ENCODE measurements at regions not wholly inside any gene's neighbourhood (a gene's known extent, or its start where the extent isn't known, plus 50 kb on each side); places are given as distances from the start of the nearest gene placed in this dataset.
A peak's percentile ranks its signal among the peaks of the same experiment; 100 is the strongest.

DNA sequence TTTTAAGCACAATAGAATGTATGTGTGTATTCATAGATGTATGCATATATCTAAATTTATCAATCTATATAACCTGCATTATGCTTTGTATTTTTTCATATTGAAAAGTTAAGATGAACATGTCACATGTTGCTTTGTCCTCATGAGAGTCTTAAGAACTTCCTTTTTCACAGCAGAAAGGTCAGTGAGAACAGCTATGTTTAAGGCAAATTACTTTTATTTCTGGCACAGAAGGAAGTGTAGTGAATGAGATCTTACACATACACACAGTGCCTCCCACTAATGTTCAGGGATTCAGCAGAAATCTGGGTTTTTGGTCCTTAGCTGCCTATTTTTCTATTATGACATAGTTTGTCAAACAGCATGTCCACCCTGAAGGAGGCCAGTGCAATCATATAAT, 134.8 kb downstream of the TMEM26 start:
- no peak for DNase-seq

DNA sequence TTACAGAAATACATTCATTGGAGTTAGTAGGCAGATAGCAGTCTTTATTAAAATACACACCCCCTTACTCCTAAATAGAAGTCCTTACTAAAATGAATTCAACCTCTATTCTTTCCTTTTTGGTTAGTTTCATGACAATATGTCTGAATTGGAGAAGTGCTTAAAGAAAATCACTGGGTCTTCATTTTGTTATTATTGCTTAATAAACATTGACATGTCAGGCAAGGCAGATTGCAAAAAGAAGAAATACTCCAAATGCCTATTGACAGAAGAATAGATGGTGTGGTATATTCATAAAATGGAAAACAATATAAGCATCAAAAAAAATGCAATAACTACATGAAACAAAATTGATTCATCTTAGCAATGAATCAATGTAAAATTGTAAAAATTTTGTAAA, 135.5 kb downstream of the TMEM26 start:
- DNase-seq, result no peak

DNA sequence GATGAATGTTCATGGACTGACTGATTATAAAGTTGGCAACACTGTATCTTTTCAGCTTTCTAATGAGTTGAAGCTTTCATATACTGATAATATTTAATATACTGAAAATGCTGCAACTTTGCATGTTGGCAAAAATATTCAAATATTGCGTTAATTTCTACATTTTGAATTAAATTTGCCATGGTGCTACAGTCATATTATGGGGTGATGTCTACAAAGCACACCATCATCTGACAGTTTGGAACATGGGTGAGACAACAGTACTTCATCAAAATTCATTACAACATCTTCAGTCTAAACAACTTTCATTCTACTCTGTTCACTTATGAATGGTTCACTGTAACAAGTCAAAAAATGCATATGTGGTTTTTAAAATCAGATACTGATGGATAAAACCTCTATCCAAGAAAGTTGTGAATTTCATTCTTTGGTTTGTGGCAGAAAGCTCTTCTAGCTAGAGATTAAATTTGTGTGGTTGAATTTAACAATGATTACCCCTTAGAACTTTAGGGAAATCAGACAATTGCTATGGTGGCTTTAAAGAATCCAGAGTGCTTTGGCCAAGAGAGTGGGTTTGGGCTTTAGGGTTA, 136.4 kb downstream of the TMEM26 start:
- no peak for DNase-seq

DNA sequence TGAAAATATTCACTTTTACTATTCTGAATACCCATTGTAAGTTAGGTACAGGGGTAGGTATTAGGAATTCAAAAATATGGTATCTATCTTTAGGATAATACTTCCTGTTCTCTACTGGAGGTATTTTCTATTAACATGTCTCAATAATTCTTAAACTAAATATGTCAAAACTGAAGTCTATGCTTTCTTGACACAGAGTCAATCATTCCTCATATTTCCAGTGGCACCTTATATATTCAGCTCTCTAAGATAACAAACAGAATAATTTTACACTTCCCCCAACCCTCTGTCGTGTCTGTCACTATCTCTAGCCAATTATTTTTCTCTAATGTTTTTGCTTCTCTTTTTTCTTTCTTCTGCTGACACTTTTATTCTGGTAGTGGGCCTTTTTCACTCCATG, 138.9 kb downstream of the TMEM26 start:
- no peak for DNase-seq

DNA sequence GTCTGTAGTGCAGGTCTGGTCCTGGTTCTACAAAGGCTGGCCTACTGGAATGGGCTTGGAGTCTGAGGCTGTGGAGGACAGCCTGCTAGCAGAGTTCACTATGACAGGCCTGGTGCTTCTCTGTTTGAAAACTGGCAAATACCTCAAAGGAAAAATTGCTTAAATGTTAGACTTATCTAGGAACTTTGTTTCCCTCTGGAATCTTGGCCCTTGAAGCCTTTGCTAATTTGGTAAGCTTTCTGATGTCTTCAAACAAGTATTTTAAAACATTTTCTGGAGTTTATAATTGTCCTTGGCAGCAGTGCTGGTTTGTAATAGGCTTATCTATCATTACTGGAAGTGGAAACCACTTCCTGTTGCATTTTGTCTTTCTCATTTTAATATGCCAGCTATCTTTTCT, 139.7 kb downstream of the TMEM26 start:
- no peak for DNase-seq

DNA sequence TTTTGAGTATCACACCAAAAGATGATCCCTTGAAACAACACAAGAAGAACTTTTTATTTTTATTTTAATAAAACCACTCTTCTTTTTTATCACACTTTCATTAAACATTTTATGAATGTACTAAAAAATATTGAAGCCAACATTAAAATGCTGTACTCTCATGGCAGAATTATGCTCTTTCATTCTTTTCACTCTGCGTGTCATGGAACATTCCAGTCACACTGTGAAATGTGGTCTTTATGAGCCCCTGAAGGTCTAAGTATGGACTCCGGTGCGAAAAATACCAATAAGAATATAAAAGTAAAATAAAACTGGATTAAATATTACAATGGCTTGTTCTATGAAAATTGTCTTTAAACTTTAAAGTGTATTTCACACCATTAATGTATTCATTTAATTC, 148.4 kb downstream of the TMEM26 start:
- no peak for DNase-seq

DNA sequence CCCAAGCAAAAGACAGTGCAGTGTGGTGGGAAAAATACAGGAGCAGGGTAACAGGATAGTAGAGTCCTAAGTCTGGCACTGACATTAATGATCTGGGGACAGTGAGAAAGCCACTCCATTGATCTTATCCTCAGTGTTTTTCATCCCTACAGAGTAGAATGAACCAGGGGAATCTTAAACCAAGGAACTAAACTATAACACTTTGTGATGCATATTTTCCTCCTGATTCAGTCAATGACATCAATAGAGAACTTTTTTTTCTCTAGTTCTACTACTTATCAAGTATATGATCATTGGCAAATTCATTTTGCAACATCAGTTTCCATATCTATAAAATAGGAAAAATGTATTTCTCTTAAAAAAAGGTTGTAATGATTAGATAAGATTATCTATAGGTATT, 151.1 kb downstream of the TMEM26 start:
- no peak for DNase-seq

DNA sequence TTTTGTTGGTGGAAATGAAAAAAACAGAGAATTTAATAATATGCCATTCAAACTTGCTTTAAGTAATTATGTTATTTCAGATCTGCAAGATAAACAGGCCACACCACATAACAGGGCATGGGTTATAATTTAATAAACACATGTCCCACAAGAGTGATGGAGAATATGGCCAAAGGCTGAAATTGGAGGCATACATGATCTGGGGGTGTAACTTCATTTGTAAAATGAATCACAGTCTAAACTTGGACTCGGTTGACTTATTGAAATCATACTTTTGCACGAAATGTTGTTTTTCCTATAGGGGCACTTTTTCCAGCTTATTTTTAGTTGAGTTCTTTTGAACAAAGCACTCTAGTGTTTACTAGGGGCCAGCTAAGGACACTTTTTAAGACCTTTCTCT, 151.6 kb downstream of the TMEM26 start:
- no peak for DNase-seq

DNA sequence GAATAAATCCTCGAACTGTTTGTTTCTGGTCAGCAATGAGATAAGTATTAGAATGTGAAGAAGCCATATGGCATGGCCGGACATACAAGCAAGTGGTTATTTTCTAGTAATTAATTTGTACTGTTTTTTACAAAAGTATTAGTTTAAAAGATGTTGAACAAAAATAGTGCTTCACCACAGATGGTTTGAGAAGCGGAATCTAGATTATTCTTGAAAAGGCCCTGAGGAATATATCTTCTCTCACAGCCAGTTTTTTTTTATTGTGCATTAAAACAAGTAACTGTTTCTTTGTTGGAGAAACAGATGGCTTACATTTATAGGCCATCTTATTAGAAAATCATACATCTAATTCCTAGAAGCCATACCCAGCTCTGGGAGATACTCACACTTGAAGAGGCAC, 153.3 kb downstream of the TMEM26 start:
- DNase-seq, result no peak

DNA sequence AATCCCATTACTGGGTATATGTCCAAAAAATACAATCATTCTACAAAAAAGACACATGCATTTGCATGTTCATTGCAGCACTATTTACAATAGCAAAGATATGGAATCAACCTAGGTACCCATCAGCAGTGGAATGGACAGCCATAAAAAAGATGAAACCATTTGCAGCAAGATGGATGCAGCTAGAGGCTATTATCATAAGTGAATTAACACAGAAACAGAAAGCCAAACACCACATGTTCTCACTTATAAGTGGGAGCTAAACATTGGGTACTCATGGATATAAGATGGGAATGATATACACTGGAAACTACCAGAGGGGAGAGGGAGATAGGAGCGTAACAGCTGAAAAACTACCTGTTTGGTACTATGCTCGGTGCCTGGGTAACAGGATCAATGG, 154.0 kb downstream of the TMEM26 start:
- no peak for DNase-seq

DNA sequence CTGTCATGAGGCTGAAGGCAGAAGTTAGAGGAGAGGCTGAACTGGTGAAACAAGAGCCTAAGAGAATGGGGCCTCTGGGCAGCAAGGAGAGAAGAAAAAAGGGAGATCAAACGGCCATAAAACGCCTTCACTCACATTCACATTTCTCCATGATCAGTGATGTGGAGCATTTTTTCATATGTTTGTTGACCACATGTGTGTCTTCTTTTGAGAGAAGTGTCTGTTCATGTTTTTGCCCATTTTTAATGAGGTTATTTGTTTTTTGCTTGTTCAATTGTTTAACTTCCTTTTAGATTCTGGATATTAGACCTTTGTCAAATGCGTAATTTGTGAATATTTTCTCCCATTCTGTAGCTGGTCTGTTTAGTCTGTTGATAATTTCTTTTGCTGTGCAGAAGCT, 155.0 kb downstream of the TMEM26 start:
- no peak for DNase-seq

DNA sequence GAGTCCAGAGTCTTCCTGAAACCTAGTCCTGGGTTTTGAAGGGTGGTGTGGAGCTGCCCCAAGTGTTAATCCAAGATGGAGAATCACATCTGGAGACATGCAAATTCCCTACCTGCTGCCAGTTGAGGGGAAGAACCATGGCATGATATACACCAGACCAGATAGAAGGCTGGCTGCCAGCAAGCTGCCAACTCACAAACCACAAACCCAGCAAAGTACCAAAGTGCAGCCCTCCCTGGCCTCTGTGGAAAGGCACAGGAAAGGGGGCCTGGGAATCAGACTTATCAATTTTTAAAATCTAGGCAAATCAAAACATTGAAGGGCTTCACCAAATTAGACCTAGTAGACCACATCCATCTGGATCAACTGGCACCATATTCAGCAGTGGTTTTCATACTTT, 157.0 kb downstream of the TMEM26 start:
- DNase-seq, result no peak

DNA sequence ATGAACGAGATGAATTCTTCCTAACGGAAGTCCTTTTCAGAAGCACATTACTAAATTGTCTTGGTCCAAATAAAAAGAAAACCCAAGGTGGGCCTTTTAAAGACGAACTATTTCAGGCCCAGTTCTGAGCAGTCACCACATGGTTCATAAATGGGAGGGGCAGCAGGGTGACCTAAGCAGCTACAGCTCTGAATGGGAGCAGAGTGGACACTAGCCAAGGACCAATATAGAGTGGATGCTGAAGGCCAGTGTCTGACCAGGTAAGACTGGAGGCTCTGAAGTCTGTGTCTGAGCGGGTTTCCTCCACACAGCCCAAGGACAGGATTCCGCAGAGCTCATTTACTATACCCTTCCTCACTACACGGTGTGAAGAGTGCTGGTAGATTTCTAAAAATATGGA, 159.1 kb downstream of the TMEM26 start:
- DNase-seq, result no peak

DNA sequence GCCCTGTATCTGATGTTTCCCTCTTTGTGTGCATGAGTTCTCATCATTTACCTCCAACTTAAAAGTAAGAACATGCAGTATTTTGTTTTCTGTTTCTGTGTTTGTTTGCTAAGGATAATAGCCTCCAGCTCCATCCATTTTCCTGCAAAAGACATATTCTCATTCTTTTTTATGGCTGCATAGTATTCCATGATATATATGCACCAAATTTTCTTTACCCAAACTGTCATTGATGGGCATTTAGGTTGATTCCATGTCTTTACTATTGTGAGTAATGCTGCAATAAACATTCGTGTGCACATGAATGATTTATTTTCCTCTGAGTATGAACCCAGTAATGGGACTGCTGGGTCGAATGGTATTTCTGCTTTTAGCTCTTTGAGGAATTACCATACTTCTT, 163.4 kb downstream of the TMEM26 start:
- no peak for DNase-seq

DNA sequence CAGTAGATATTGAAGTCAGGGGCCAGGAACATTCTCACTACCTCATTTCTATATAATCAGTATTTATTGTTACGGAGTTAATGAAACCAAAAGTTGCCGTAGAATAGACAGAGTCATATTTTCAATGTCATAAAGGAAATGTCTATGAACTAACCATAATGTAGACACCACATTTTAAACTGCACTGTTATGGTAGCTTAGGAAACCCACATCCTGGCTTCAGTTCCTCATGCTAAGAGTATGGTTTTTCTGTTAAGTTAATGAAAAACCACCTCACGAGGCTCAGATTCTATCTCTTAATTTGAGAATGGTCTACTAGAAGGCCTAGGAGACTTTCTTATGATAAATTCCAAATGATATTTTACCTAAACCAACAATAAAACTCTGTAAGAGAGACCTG, 166.5 kb downstream of the TMEM26 start:
- DNase-seq, result no peak

DNA sequence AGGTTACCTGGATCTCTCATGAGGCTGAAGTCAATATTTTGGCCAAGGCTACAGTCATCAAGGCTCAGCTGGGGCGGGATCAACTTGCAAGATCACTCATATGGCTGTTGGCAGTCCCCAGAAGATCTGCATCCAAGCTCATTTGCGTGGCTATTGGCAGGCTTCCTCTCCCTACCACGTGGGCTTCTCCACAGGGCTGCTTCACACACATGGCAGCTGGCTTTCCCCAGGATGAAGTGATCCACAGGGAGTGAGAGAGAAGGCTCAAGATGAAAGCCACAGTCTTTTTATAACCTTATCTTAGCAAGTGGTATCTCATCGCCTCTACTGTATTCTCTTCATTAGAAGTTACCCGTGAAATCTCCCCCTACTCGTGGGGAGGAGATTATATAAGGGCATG, 167.4 kb downstream of the TMEM26 start:
- DNase-seq, result peak in 3 of 58 donors; percentile 0 to 11 (median 3)

DNA sequence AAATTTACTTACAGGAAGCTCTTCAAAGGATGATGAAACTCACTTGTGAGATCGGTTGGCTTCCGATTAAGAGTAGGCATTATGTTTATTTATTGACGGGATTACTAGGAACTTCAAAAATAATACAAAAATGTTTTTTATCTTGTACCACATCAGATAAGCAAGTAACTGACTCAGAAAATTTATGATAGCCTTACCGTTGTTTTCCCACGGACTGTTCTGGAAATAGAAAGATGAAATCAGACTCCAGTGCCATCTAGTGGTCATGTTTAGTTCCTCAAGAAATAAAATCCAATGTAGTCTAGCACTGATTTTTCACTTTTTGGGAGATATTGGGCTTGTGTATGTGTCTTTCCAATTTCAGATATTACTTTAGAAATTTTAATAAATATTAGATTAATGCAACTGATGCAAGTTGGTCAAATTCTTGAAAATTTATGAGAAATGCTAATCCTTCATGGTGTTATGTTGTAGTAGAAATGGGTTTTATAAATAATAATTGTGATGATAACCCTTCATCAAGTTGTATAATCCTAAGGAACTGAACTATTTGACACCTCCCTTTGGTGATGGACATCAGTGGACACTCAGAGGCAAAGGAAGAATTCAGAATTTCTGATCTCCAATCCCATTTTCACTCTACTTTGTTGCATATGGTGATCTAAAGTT, 168.8 kb downstream of the TMEM26 start:
- peak in 2 of 58 donors; percentile 15 to 34 for DNase-seq

DNA sequence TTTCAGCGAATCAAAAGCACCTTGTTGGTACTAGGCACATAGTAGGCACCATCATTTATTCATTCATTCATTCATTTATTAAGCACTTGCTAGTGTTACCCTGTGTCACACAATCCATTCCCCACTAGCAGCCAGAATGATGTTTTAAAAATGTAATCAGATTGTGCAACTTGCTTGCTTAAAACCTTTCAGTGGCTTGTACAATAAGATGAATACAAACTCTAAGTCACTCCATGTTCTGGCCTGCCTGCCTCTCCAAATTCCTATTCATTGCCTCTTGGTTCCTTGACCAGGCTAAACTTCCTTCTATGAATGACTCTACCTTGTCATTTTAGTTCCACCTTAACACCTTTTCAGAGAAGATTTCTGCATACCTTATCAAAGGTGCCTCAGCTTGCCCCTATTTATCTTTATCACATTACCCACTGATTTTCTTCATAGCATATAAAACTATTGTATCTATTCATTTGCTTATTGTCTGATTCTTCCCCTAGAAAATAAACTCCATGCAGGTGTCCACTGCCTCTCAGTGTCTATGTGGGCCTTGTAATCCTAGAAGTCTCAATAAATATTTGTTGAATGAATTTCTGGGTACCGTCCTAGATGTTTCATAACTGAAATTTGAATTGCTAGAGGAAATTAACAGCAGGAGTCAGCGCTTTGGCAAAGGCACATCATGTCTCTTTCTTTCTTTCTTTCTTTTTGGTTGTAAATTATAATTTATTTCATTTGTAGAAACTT, 169.5 kb downstream of the TMEM26 start:
- DNase-seq, result no peak

DNA sequence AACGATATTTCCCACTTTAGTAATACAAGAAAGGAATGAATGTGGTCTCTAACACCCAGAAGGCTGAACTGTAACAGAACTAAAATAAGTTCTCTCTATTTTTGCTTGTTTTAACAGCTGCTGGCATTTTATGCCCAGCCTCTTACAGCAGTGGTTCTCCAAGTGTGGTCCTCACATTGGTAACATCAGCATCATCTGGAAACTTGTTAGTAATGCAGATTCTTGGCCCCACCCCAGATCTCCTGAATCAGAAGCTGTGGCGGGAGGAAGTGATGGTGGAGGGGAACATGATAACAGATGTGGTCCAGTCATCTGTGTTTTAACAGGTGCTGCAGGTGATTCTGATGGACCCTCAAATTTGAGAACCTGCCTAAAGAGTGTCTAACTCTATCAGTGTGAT, 170.1 kb downstream of the TMEM26 start:
- DNase-seq, result no peak

DNA sequence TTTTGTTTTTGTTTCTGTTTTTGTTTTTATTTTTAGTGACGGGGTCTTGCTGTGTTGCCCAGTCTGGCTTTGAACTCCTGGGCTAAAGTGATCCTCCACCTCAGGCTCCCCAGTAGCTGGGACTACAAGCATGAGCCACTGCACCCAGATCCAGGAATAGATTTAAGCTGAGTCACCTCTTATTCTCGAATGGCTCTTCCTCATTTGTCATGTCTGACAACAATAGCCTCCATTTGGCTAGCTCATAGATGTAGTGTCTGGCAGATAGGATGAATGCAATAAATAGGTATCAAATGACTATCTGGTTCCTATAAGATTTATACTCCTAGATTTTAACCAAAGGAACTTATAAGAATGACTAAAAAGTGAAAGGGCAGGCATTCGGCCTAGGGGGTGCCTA, 172.9 kb downstream of the TMEM26 start:
- no peak for DNase-seq

DNA sequence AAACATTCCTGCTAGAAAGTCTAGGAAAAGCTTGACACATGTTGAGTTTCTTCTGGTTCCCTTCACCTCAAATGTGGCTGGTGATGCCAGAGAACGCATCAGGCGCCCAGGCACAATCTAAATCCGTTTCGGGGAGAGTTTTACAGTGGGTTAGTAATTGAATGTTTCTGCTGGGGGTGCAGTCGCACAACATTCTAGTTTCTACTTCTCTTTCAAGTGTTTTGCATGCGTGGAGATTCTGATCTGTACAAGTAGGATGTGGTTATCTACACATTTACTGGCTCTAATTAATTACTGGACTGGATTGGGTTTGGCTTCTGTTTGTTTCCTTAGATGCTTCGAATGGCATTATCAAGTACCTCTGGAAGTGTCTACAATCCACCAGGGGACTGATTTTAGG, 173.8 kb downstream of the TMEM26 start:
- DNase-seq, result no peak

DNA sequence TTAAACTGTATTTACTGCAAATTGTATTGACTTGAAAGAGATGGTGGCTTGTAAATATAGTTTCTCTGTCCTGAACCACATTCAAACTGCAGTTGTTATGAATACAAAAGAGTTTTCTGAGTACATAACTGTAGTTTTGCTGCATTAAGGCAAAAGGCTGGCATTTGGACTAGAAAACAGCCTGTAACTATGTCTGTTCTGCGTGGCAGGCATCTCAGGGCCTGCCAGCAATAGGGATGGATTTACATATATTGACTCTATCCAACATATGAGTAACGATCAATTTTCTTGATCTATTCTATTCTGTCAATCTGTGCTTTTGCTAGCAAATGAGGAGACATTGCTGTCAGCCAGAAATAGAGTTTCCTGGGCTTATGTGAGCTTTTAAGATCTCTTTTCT, 174.6 kb downstream of the TMEM26 start:
- no peak for DNase-seq

DNA sequence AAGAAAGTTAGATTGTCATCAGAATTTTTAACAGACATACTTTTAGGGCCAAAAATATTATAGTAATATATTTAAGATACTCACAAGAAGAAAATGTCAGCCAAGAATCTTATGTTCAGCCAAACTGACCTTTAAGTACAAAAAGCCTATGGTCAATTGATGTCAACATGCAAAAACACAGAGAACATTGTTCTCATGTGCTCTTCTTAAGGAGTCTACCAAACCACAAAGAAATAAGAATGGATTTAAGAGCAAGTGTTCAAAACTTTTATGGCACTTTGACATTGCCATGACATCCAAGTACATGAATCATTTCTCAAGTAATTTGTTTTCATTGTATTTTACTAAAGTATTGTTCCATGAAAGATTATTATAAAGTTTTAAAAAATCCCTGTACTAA, 180.4 kb downstream of the TMEM26 start:
- DNase-seq, result no peak

All from anterior cingulate cortex (tissue), 58 donors.